ENCODE measurements at regions not wholly inside any gene's neighbourhood (a gene's known extent, or its start where the extent isn't known, plus 50 kb on each side); places are given as distances from the start of the nearest gene placed in this dataset.

DNA sequence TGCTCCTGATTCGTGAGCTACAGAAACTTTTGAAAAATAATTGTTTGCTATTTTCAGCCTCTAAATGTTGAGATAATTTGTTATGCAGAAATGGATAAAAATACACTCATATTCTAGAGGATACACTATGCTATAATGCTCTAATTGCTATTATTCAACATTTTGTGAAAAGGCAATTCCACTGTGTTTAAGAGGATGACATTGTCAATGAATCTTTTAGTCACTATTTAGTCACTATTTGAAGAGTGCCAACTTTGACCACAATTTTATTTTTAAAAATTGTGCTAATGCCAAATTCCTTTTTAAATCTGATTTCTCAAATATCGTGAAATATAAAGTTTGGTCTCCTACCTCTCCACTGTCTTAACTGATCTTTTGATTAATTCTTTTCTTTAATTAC, 604.9 kb upstream of the KCNMB2 start:
- no peak for DNase-seq

GRCh38 chr3:177932346-177932745, 603.9 kb upstream of the KCNMB2 start:
- DNase-seq: no peak

GRCh38 chr3:177932750-177933660, 603.2 kb upstream of the KCNMB2 start:
- DNase-seq: no peak

DNA sequence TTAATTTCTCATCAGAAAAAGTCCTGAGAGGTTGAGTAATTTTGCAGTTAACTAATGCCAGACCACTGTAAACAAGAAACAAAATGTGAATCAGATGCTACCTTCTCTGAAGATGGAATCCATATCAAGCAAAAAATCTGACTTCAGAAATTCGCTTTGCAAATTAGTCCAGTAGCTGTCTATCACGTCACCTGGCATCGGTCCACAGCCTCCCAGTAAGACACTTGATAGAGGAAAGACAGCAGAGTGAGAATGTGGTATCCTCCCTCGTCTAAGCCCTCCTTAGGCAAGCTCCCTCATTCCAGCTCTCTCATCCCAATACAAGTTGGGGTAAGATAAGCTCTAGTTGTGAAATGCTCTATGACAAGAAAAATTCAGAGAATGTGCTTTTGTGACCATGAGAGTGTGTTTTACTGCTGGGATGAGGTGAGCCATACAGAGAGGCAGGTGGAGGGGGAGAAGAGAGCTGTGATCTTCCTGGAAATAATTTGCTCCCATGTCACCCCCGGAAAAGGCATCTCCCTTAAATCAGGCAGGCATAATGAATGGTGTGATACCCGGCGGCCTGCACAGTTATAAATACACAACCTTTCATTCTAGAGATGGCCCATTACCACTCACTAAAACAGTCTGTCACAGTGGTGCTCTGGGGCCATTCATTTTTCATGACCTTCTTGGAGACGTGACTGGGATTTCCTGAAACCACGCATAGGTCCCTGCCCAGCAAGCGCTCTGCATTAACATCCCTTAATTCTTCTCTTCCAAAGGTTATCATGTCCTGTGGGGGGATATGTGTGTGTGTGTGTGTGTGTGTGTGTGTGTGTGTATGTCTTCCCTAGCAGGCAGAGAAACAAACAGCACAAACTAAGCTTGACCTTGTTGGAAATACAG, 602.0 kb upstream of the KCNMB2 start:
- DNase-seq: no peak

DNA sequence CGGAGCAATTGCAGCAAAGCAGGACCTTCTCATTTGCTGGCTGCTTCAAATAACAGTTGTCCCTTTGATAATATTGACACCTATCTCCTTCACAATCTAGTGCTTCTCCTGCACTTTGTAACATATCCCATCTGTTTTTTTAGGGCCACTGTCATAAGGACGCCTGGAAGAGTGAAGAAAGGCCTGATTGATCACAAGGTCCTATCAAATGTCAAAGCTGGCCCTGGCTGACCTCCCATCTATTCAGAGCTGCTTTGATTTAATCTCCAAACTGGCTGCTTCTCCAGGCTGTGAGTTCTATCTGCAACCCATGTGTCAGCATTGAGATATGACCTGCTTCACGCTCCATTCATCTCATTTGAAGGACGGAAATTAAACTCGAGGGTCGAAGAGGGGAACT, 601.2 kb upstream of the KCNMB2 start:
- peak; percentile 60 for DNase-seq

GRCh38 chr3:177936721-177937120, 599.5 kb upstream of the KCNMB2 start:
- no peak for DNase-seq

- DNase-seq: no peak
These were observed 593.3 kb upstream of the KCNMB2 start for GRCh38 chr3:177942911-177943310.

GRCh38 chr3:177944228-177944661, 592.0 kb upstream of the KCNMB2 start:
- no peak for DNase-seq

DNA sequence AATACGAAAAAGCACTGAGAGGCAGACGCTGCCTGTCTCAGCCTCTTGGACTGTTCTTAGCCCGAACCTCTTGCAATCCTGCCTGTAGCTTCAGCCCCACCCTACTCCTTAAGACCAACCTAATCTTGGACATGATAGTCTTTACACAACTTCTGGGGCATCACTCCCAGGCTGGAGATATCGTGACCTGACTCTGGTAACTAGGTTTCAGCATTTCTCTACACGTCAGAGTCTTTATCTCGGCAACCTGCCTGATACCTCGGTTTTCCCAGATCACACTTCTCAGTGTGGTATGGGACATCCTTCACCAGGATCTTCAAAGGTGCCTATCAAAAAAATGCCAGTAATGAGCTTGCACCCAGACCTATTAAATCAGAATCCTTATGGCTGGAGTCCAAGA, 590.2 kb upstream of the KCNMB2 start:
- DNase-seq: no peak

- no peak for DNase-seq
These were observed 589.7 kb upstream of the KCNMB2 start for GRCh38 chr3:177946497-177946896.

- no peak for DNase-seq
These were observed 589.3 kb upstream of the KCNMB2 start for GRCh38 chr3:177946936-177947335.

- no peak for DNase-seq
These were observed 588.3 kb upstream of the KCNMB2 start for GRCh38 chr3:177947901-177948300.

DNA sequence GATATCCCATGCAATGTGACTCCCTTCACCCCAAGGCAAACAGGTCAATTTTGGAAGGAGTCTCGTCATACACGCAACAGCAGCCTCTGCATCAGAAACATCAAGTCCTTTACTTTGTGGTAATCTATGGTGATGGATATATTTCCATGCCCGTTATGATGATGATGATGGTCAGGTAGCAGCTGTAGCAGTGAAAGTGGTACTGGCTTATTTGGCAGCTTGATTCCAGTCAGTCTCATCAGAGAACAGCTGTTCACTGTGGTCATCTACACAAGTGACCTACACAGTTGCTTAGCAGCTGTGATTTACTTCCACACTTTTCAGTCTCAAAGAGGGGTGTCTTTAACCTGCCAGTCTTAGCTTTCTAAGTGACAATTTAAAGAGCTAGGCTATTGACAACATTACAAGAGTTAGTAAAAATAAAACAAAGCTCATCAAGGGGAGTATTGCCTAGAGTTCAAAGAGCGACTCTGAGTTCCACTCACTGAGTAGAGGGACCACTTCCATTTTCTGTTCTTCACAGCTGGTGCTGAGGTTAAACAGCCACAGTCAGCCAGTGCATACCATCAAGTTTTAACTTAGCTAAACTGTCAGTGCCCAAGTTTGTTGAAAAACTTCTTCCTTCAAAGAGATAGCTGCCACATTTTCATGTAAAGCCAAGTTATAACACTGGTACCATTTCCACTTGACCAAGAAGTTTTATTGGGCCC, 587.4 kb upstream of the KCNMB2 start:
- no peak for DNase-seq

DNA sequence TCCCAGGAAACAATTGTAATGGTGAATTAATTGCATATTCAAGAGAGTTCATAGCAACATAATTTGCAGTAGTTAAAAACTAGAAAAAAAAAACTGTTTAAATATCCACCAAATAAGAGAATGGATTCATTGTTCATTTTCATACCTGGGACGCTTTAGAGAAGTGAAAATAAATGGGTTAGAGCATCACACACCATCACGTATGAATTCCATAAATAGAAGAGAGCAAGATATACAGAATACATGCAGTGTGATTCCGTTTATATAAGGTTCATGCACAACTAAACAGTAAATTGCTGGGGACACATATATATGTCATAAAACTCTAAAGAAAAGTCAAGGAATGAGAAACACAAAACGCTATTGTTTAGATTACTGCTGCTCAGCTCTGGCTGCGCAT, 577.0 kb upstream of the KCNMB2 start:
- no peak for DNase-seq

DNA sequence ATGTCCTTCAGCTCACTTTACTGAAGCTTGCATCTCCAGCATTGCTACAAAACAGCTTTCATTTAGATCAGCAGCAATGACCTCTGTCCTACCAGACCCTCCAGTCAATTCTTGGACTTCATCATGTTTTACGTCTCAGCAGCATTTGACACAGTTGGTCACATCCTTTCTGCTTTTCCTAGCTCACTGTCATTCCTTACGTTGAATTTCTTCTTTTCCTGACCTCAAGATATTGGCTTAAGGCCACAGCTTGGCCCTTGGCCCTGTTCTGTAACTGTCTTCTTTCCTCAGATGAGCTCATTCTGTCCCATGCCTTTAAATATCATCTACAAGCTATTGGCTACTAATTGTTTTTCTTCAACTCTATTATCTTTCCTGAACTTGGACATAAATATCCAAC, 576.2 kb upstream of the KCNMB2 start:
- DNase-seq: no peak

DNA sequence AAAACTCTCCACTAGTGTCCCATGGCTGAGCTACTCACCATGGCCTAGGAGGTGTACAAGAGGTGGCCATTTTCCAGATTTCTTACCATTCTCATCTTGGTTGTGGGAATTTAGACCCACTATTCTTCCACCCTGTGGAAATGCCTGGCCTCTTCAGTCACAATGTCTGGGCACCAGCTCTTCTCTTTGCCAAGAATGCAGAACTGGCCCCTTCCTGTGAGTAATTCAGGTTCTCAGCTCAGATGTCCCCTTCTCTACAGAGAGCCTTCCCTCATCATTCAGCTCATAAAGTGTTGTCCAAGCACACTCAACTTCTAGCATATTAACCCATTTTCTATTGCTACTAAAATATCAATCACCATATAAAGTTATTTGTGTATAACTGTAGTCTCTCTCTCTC, 575.5 kb upstream of the KCNMB2 start:
- DNase-seq: no peak

- no peak for DNase-seq
These were observed 574.5 kb upstream of the KCNMB2 start for GRCh38 chr3:177961784-177962183.

DNA sequence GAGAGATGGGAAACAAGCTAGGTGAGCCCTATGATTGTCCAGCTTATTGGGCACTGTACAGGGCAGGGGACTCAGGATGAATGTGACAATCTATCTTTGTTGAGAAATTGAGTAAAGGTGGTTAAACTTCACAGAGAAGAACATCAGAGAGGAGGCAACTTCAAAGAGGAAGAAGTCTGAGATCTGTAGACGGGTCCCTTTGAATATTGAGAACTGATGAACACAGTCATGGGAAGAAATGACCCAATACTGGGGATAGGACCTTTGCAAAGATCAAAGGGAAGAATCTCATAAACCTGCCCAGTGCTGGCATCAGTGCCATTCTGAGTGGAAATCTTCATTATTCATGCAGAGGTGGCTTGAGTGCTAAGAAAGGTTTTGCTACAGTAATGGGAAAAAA, 569.7 kb upstream of the KCNMB2 start:
- no peak for DNase-seq

DNA sequence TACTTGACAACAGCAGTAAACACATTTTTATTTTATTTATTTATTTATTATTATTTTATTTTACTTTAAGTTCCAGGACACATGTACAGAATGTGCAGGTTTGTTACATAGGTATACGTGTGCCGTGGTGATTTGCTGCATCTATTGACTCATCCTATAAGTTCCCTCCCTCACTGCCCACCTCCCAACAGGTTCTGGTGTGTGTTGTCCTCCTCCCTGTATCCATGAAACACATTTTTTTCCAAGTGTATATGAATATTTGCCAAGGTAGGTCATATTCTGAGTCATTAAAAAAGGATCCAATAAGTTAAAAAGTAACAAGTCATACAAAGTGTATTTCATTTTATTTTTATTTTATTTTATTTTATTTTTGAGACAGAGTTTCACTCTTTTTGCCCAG, 567.3 kb upstream of the KCNMB2 start:
- no peak for DNase-seq

DNA sequence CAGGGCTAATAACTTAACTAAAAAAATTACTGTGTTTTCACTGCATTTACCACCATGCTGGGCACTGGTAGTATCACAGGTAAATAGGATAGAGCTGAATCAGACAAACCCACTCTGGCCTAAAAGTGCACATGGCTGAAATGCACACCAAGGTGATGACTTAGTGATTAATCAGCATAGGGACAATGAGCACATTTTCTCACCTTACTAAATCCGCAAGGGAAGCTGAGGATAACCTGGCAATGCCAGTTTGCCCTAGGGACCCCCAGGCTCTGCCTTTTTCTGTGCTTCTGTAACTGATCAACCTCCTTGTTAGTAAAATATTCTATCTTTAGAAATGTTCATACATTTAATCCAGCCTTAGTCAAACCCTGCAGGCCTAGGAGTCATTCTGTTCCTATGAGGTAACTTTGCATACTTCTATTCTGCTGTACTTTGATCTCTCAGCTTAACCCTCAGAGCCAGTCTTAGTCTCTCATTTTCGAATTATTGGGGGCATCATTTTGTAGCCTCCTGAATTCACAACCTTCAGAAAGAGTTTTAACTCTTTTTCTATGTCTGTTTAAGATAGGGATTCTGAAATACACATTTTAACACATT, 562.9 kb upstream of the KCNMB2 start:
- no peak for DNase-seq

GRCh38 chr3:177976241-177976640, 560.0 kb upstream of the KCNMB2 start:
- no peak for DNase-seq

DNA sequence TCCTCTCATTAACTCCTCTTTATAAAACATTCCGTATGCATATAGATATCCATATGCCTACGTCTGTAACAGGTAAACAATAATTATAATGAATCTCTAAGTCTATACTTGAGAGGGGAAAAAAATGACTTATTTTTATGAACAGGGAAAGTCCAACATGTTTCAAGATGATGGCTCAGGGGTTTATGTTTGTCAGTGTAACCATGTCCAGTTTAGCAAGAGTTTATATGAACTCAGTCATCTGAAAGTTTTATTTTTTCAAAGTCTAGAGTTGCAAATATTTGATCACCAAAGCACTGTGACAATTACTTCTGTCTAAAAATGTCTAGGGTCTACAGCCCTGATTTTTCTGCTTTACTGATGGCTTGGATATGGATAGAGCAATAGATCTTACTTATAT, 559.4 kb upstream of the KCNMB2 start:
- no peak for DNase-seq

All from DMS153 (cell line).